Limb (tissue), 2 donors: ENCODE measurements at regions not wholly inside any gene's neighbourhood (a gene's known extent, or its start where the extent isn't known, plus 50 kb on each side); places are given as distances from the start of the nearest gene placed in this dataset.

Experiments used
- DNase-seq, 2 donors: peaks; one replicate each; pipeline ENCODE4 v3.0.0-alpha.2; 2016; ENCODE audit errors: extremely low spot score in 2 of 2

- no peak for DNase-seq
Measured at GRCh38 chr17:73924114-73924908, 279.2 kb upstream of the RPL38 start.

- DNase-seq = no peak
Measured at GRCh38 chr17:73924909-73925186, 278.6 kb upstream of the RPL38 start.

GRCh38 chr17:73929860-73930430 is 273.5 kb upstream of the RPL38 start:
- DNase-seq = no peak

GRCh38 chr17:73932216-73932749 is 271.2 kb upstream of the RPL38 start:
- no peak for DNase-seq

- no peak for DNase-seq
Measured at GRCh38 chr17:73933164-73933766, 270.2 kb upstream of the RPL38 start.

- no peak for DNase-seq
Measured at GRCh38 chr17:73933871-73934270, 269.6 kb upstream of the RPL38 start.

GRCh38 chr17:73934696-73935095 is 268.8 kb upstream of the RPL38 start:
- DNase-seq = no peak

GRCh38 chr17:73936908-73937627 is 266.4 kb upstream of the RPL38 start:
- DNase-seq = no peak

GRCh38 chr17:73938706-73939105 is 264.8 kb upstream of the RPL38 start:
- DNase-seq = no peak

- no peak for DNase-seq
Measured at GRCh38 chr17:73939806-73940205, 263.7 kb upstream of the RPL38 start.

GRCh38 chr17:73940511-73940910 is 263.0 kb upstream of the RPL38 start:
- DNase-seq = no peak

- DNase-seq = no peak
Measured at GRCh38 chr17:73941919-73942530, 261.5 kb upstream of the RPL38 start.

- DNase-seq = no peak
Measured at GRCh38 chr17:73942703-73943415, 260.6 kb upstream of the RPL38 start.

- no peak for DNase-seq
Measured at GRCh38 chr17:73943416-73944110, 259.9 kb upstream of the RPL38 start.

GRCh38 chr17:73944366-73944765 is 259.1 kb upstream of the RPL38 start:
- no peak for DNase-seq

GRCh38 chr17:73947281-73947965 is 256.1 kb upstream of the RPL38 start:
- DNase-seq = no peak

GRCh38 chr17:73947966-73948355 is 255.5 kb upstream of the RPL38 start:
- no peak for DNase-seq

- no peak for DNase-seq
Measured at GRCh38 chr17:73949903-73950592, 253.4 kb upstream of the RPL38 start.

- DNase-seq = no peak
Measured at GRCh38 chr17:73950593-73950914, 252.9 kb upstream of the RPL38 start.
